Mesodermal cell (in vitro differentiated cells): ENCODE measurements at regions not wholly inside any gene's neighbourhood (a gene's known extent, or its start where the extent isn't known, plus 50 kb on each side); places are given as distances from the start of the nearest gene placed in this dataset.
A peak's percentile ranks its signal among the peaks of the same experiment; 100 is the strongest.

ENCODE experiments used
- H3K27ac ChIP-seq: 2 replicates; pipeline ENCODE4 v1.7.0; 2013; ENCODE audit warnings: mild to moderate bottlenecking, low read depth, low read length, moderate library complexity; ENCODE audit not compliant: severe bottlenecking
- H3K36me3 ChIP-seq: 2 replicates; pipeline ENCODE4 v1.7.1; 2013; ENCODE audit warnings: mild to moderate bottlenecking, low read length, moderate library complexity; ENCODE audit not compliant: control insufficient read depth, insufficient read depth
- H3K4me1 ChIP-seq: one replicate; pipeline ENCODE4 v1.7.1; 2013; ENCODE audit warnings: mild to moderate bottlenecking, low read length; ENCODE audit not compliant: insufficient read depth, control insufficient read depth, poor library complexity, severe bottlenecking
- H3K4me3 ChIP-seq: 2 replicates; pipeline ENCODE4 v1.7.0; 2013; ENCODE audit warnings: low read length, control low read depth, mild to moderate bottlenecking; ENCODE audit not compliant: insufficient read depth, poor library complexity, severe bottlenecking; ENCODE audit errors: extremely low read depth
- H3K9me3 ChIP-seq: 2 replicates; pipeline ENCODE4 v1.7.1; 2013; ENCODE audit warnings: mild to moderate bottlenecking, low read length, moderate library complexity; ENCODE audit not compliant: control insufficient read depth
- WGBS, 2 experiments: methylation state at CpG; one replicate each; pipeline ENCODE4 v1.1.5; 2013; ENCODE audit warnings: missing lambda C conversion rate in 2 of 2; ENCODE audit not compliant: insufficient coverage in 2 of 2; 5-methylcytosine and 5-hydroxymethylcytosine counted together

DNA sequence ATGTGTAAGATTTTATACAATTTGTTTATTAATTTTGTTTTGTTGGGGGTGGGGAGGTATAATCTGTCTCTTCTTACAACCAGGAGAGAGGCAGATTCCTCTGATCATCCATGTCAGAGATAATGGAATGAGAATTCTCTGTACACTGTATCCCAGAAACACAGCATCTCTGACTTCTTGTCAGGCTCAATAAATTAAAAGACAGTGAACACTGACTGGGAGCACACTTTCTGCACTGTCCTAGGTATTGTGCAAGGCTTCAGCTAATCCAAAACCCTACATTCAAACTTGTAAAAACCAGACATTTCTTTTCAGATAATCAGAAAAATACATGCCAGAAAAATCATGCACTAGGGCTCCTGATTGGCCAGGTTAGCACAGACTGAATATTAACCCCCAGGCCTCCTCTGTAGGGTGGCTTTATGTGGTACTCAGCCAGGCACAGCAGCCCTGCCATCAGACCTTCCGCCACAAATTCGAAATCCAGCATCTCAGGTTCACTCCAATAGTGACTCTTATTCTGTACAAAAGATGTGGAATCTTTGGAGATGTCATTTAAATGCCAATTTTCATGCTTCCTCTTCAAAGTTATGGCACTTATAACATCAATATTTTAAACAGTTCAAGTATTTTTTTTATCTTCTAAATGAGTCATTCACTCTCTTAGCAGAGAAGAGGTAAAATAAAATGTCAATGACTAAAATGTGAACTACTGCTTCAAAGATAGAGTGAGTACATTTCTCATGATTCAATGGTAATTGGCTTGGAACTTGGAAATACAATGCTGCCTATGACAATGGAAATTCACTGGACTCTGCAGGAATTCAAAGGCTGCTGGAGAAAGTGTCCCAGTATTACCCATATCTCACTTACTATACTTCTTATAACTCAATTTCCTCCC is 211.5 kb downstream of the KLF12 start:
- WGBS, 2 experiments, result no CpG with 5 or more reads among the region's 2 CpGs
- Histone ChIP-seq H3K9me3 (no peaks in the 10 kb centered on the region), H3K4me3 (no peak overlapping the region), H3K36me3 (no peaks in the 10 kb centered on the region), H3K27ac (no peak overlapping the region), H3K4me1 (no peaks in the 10 kb centered on the region)

DNA sequence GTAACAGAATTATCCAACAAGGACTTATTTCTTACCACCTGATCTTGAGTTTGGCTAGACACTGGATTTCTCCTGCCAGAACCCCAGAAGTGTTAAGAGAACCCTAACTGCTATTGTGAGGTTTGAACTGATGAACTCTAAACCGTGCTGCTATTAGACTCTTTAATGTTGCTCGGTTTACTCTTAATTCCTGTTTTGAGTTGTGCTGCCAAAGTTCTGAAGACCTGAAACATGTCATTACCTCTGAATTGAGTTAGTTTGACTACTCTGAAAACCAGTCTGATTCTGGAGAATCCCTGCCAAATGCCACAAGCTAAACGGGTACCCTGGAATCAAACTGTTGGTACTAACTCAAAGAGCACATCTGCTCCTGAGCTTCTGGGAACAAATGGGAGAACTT is 215.5 kb downstream of the KLF12 start:
- Histone ChIP-seq H3K4me3 (no peak overlapping the region), H3K9me3 (no peaks in the 10 kb centered on the region), H3K27ac (no peak overlapping the region), H3K36me3 (no peaks in the 10 kb centered on the region), H3K4me1 (peaks cover 6% of the 10 kb centered on the region)
- WGBS, 2 experiments, result 73 to 86% methylated on average over 2 to 3 of the region's 3 CpGs

DNA sequence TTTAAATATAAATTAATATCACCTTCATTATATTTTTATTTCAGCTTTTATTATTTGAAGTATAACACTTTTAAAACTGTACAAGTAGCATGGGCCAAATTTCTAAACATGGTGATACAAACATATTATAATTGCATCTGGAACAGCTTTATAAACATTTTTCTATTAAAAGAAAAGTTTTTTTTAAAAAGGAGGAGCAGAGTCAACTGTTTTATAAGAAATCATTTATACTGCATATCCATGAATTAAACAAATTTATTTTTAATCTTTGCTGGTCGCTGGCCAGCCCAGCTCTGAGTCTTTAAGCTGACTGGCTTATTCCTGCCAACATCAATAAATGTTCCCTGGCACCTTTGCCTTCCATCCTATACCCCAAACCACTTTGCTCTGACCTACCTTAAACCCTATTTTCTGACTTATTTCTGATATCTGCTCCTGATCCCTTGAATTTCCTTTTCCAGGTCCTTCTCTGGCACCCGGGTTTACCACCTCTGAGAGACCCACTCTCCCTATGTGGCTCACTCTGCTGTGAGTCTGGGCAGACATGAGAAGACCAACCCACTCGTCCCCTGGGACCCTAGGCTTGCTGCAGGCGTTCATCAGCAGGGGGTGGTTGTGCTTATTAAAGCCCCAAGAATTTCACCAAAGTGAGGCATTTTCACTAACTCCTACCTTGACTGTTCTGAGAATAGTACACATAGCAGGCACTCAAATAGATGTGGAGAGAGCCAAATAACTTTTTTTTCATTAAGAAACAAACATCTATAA is 220.3 kb downstream of the KLF12 start:
- no peaks in the 10 kb centered on the region for H3K36me3 ChIP-seq
- WGBS, 2 experiments, result 76 to 83% methylated on average over 2 to 3 of the region's 4 CpGs
- peaks cover 17% of the 10 kb centered on the region for H3K4me1 ChIP-seq
- no peaks in the 10 kb centered on the region for H3K9me3 ChIP-seq
- no peak overlapping the region for H3K27ac ChIP-seq
- H3K4me3 ChIP-seq, result no peak overlapping the region

DNA sequence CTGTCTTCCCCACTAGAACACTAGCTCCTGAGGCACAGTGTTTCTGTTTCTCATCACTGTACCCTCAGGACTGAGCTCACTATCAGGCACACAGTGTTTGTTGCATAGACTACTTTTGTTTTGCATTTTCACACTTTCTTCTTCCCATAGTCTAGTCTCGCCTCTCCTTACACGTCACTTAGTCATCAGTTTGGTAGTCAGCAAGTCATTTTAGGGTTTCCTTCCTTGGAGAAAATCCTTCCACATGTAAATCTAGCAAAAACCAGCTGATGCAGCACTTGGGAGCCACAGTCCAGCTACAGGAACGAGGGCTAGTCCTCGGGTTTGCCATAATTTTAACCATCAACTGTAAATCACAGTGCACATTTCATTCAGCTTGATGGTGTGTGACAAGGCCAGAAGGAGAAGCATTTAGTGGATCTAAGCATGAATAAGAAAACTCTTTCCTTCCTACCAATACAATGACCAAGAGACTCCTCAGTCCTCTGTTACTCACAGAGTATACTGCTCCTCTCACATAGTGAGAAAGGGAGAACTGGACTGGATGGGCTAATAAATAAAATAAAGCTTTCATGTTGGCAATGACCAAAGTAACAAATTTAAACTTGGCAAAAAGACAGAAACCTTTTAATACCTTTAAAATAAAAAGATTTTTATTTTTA is 221.0 kb downstream of the KLF12 start:
- no peaks in the 10 kb centered on the region for H3K9me3 ChIP-seq
- H3K27ac ChIP-seq, result peak overlapping the region; percentile 79
- H3K4me3 ChIP-seq, result no peak overlapping the region
- H3K4me1 ChIP-seq, result peaks cover 17% of the 10 kb centered on the region
- no peaks in the 10 kb centered on the region for H3K36me3 ChIP-seq
- 40 to 53% methylated on average over 2 of the region's 4 CpGs for WGBS, 2 experiments

DNA sequence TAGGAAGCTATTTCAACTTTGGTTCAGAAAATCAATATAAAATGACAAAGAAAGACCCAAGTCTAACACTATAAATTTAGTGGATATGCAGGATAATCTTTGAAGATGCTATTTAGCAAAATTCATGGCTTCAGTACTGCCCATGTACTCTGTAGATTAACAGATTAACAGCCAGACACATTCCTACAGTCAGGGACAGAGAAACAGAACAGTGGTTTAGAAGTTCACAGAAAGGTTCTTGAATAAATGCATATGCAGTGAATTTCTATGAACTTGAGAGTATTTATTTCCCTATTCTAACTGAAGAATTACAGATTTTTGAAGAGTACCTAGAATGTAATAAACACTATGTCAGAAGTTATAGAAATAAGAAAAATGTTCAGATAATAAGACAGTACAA is 222.8 kb downstream of the KLF12 start:
- no peaks in the 10 kb centered on the region for H3K36me3 ChIP-seq
- no peak overlapping the region for H3K27ac ChIP-seq
- peaks cover 17% of the 10 kb centered on the region for H3K4me1 ChIP-seq
- H3K9me3 ChIP-seq, result no peaks in the 10 kb centered on the region
- H3K4me3 ChIP-seq, result no peak overlapping the region

DNA sequence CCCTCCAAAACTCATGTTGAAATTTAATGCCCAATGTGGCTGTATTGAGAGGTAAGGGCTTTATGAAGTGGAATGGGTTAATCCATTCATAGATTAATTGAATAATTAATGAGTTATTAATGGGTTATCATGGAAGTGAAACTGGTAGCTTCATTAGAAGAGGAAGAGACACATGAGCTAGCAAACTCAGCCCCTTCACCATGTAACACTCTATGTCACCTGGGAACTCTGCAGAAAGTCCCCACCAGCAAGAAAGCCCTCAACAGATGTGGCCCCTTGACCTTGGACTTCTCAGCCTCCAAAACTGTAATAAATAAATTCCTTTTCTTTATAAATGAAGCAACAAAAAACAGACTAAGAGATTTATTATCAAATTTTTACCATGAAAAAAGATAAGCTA is 223.5 kb downstream of the KLF12 start:
- Histone ChIP-seq H3K9me3 (no peaks in the 10 kb centered on the region), H3K27ac (no peak overlapping the region), H3K36me3 (no peaks in the 10 kb centered on the region), H3K4me1 (peaks cover 17% of the 10 kb centered on the region), H3K4me3 (no peak overlapping the region)

DNA sequence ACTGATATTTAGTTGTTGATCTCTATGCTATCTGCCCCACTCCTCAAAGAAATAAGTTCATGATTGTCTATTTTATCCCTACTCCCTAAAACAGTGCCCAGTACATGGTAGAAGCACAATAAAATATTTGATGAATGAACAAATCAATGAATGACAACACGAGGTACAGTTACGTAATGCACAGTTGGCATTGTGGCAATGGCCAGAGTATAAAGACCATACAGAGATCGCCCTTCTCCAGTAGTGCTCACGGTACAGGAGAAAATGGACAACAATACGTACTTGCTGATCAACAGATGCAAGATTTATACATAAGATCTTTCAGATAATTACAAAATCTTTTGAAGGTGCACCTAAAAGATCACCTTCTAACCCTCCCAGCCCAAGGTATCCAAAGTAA is 225.4 kb downstream of the KLF12 start:
- H3K27ac ChIP-seq, result no peak overlapping the region
- no peaks in the 10 kb centered on the region for H3K36me3 ChIP-seq
- H3K9me3 ChIP-seq, result no peaks in the 10 kb centered on the region
- peaks cover 12% of the 10 kb centered on the region for H3K4me1 ChIP-seq
- whole genome bisulfite sequencing, 2 experiments, result 94 to 95% methylated on average over 3 to 4 of the region's 5 CpGs
- no peak overlapping the region for H3K4me3 ChIP-seq

DNA sequence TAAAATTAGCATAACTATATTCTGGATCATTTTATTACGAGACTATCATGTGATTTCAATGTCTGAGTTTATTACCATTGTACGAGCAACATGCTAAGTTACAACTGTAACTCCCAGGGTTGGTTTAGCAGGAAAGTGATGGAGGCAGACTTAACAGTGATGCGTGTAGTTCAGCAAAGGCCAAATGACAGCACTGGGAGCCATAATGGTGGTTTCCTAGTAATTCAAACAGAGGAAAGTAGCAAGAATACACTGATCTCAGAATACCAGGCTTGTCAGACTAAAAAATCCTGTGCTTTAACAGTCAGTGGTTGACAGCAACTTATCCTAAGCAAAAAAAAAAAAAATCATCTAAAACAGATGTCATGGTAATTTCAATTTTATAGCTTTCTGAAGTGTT is 229.6 kb downstream of the KLF12 start:
- Histone ChIP-seq H3K36me3 (no peaks in the 10 kb centered on the region), H3K4me3 (no peak overlapping the region), H3K27ac (no peak overlapping the region), H3K9me3 (no peaks in the 10 kb centered on the region), H3K4me1 (no peaks in the 10 kb centered on the region)
- WGBS, 2 experiments, result 100% methylated on average over 2 to 3 of the region's 3 CpGs

DNA sequence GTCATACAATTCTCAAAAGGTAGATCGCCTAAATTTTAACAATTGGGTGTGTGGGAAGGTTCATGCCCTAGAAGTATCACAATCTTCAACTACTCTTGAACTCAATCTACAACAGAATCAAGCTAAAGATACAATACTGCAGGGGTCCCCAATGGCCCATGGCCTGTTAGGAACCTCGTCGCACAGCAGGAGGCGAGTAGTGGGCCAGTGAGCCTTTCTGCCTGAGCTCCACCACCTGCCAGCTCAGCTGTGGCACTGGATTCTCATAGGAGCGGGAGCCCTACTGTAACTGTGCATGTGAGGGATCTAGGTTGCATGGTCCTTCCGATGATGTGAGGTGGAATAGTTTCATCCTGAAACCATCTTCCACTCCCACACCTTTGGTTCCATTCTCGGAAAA is 230.6 kb downstream of the KLF12 start:
- Histone ChIP-seq H3K36me3 (no peaks in the 10 kb centered on the region), H3K4me1 (no peaks in the 10 kb centered on the region), H3K9me3 (no peaks in the 10 kb centered on the region), H3K4me3 (no peak overlapping the region), H3K27ac (no peak overlapping the region)
- WGBS, 2 experiments, result 94 to 95% methylated on average over 3 to 4 of the region's 7 CpGs

DNA sequence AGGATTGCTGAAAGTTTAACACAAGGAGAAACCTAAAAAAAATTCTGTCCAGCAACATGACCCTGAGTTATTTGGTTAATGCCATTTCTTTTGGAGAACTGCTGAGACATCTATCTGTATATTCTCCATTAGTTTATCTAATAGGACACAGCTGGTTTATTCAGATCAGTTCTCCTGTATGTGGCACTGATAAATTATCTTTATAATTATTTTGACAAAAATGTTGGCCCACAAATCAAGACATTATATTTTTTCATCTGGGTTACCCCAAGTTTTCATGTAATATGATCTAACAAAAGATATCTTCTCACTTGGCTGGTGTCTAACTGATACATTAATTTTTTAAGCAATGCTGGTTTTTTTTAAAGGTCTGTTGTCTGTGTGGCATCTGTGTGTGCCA is 231.4 kb downstream of the KLF12 start:
- Histone ChIP-seq H3K4me3 (no peak overlapping the region), H3K27ac (no peak overlapping the region), H3K4me1 (no peaks in the 10 kb centered on the region), H3K36me3 (no peaks in the 10 kb centered on the region), H3K9me3 (no peaks in the 10 kb centered on the region)

DNA sequence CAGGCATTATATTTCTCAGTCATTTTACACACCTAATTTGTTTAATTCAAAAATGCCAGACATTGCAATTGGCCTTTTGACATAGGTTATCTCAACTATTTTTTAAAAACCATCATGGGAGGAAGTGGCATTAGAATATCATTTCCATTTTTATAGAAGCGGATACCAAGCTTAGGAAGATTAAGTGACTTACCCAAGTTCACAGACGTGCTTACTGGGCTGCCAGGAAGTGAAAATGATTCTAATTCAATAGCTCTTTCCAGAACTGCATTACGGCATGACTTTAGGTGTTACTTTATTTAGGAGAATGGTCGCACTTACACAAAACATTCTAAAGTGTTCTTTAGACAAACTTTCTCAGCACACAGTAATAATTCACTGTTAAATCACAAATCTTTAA is 231.9 kb downstream of the KLF12 start:
- Histone ChIP-seq H3K9me3 (no peaks in the 10 kb centered on the region), H3K36me3 (no peaks in the 10 kb centered on the region), H3K4me1 (no peaks in the 10 kb centered on the region), H3K27ac (no peak overlapping the region), H3K4me3 (no peak overlapping the region)
- 50% methylated on average over 2 of the region's 4 CpGs; no CpG with 5 or more reads in 1 of the 2 experiments for WGBS, 2 experiments
